ENCODE measurements at regions not wholly inside any gene's neighbourhood (a gene's known extent, or its start where the extent isn't known, plus 50 kb on each side); places are given as distances from the start of the nearest gene placed in this dataset.

DNA sequence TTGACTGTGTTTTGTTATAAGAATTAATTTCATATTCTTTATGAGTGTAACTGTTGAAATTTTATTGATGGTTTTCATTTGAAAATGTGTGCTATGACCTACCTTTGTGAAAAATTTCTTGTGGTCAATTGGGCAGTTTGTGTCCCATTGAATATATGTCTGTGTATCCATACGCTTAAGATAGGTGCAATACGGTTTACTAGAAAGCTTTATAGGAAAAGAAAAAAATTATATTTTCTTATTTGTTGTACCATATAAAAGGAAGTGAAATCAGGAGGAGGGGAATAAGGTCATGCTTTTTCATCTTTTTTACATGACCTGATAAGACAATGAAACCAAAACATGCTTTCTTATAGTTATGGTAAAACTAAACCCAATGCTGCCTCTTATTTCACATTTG, 807.7 kb downstream of the USP25 start:
- DNase-seq (ENCODE audit: low read depth) = no peak

DNA sequence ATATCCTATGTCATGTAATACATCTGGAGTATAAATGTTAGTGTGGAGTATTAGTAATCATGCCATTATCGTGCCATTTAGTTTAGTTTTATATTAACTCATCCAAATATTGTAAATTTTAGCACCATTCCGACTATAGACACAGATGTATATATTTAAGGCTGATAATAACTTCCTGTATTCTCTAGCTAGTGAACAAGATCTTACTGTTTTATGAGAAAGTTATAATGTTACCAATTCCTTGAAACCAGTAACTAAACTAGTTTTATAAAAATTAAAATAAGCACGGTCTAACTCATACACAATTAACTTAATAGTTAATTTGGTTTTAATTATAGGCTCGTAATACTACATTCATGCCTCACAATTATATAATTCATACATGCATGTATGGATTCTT, 808.6 kb downstream of the USP25 start:
- no peak for DNase-seq (ENCODE audit: low read depth)

DNA sequence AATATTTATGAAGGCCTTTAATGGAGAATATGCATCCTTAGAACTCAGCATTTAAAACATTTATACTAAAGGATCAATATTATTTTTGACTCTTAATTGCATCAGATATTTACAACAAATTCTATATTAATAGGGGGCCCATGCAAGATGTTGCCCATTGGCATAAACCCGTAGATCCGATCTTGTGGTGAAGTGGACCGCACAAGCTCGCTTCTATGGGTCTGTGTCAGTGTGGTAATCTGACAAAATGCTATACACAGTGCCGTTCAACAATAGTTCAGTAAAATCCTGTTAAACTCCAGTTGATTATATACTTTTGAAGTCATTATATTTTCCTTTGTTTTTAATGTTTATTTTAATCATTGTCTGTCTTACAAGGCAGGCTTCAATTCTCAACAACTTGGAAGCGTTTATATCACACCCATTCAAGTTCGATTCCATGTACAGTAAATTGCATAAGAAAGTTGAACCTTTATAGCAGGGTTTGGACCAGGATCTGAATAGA, 809.2 kb downstream of the USP25 start:
- DNase-seq (ENCODE audit: low read depth) = no peak

DNA sequence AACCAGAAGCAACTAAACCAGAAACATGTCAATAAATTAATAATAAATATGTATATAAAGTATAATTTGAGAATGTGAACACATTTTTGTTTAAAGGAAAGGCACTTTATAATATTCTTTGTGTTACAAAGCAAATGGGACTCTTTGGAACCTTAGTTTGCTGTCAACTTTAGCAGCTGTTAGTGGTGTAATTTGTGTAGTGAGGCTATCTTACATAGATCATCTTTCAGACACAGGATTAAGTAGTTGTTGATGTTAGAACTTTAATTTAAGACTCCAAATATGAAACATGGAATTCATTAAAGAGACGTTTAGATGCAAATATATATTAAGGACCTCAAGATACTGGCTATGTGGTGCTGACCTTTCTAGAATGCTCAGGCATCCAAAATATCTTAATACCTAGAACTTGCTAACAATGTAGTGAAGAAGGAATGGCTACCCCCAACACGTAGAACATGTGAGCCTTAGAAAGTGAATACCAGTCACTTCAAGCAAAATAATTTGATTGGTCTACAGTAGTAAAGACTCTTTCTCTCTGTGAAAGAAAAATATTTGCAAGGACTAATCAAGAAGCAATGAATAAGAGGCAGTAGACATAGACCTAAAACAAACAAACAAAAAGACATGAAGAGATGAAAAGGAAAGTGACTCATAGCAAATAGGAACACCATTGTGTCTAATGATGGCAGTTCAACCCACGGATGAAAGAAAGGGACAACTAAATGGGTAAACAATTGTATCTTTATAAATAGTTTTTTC, 811.4 kb downstream of the USP25 start:
- DNase-seq (ENCODE audit: low read depth) = no peak

DNA sequence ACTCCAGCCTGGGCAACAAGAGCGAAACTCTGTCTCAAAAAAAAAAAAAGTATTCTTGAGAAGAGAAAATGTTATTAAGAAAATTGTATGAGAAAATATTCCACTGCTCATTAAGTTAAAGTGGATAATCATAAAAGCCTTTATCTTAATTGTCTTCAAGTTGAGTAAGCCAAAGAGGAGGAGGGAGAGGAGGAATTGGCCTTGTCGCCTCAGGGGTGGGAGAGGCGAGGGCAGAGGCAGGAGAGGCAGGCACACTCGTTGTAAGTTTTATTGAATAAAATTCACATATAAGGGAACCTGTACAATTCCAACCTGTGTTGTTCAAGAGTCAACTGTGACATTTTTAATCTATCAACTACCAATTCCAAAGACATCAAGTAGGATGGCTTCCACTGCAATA, 820.3 kb downstream of the USP25 start:
- DNase-seq (ENCODE audit: low read depth) = no peak

DNA sequence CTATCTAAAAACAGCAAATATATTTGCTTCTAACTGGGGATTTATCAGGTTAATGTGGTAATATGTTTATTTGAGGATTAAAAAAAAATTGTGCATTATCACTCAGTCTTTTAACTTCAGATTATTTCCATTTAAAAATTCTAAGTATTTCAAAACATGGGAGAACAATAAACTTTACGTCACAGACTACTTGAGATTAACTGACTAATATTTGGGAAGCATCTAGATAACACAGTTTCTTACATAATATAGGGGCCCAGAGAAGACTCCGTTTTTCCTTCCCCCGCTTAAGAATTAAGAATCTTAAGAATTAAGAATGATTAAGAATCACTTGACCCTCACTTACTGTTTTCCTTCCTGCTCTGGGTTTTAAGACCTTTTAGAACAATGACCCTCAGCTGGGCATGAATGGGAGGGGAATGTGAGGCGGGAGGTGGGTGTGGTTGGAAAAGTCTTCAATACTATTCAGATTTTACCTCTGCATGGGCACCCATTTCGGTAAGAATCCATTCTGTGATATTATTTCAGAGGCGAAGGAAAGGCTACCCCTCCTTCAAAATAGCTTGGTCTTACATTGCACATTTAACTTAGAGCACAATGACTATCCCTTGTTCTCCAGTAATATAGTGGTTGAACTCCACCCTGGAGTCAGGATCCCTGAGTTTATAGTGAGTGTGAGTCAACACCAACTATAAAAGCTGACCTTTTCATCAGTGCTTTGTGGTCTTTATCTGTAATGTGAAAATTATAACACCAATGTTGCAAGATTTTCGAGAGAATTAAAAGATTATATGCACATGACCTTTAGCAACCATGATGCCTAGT, 821.3 kb downstream of the USP25 start:
- no peak for DNase-seq (ENCODE audit: low read depth)

DNA sequence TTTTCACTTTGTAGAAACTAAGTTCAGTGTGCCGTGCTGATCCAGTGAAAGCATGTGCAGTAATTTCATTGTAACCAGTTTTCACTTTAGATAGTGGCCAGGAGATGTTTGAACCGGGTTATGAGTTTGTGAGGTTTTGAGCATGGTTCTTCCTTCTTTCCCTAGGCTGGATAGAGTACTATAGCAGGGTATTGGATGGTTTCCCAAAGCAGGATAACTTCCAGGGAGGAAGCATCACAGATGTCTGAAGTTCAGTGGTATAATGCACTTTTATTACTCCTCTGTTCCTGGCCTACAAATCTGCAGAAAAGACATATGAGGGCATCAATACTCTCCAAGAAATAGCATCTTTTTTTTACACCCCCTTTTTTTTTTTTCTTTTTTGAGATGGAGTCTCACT, 823.1 kb downstream of the USP25 start:
- DNase-seq (ENCODE audit: low read depth) = no peak

DNA sequence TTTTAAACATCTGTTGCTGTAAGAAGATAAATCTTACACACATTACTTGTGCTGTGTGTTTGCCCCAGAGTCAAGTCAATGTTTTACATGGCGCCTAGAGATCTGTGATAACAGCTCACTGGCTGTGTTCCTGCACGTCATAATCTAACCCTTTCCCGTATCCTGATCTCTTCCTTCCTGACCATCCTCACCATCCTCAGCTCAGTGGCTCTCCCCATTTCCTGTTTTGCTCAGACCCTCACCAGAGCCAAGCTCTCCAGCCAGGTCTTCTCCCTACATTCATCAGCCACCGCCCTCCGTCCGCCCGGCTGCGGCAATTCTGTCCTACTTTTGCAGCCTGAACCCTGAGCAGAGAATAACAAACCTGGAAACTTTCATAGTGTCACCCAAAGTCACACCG, 824.7 kb downstream of the USP25 start:
- DNase-seq (ENCODE audit: low read depth) = no peak

DNA sequence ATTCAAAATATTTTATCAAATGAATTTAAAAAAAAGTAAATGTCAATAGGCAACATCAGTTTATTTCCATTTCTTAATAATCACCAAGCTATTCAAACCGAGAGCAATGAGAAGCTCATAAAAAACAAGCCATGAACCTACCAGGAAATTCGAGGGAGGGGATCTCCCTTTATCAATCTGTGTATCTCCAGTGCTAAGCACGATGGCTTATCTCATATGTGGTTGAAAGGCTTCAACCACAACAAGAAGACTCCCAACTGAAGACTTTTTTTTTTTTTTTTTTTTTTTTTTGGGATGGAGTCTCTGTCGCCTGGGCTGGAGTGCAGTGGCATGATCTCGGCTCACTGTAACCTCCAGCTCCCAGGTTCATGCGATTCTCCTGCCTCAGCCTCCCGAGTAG, 833.3 kb downstream of the USP25 start:
- no peak for DNase-seq (ENCODE audit: low read depth)

DNA sequence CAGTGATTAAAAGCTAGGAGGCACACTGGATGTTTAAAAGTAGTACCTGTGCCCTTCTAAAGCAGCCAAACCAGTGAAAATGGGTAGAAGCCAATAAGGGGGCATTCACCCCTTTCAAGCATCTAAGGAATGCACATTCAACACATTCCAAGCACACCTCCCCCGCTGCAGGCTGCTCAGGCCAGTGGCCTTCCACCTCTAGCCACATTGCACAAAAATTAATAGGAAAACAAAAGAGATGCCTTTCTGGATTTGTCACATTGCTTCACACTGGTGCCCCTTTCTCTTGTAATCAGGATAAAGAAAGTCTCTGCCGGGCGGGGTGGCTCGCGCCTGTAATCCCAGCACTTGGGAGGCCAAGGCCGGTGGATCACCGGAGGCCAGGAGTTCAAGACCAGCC, 834.0 kb downstream of the USP25 start:
- DNase-seq (ENCODE audit: low read depth) = peak; percentile 93

DNA sequence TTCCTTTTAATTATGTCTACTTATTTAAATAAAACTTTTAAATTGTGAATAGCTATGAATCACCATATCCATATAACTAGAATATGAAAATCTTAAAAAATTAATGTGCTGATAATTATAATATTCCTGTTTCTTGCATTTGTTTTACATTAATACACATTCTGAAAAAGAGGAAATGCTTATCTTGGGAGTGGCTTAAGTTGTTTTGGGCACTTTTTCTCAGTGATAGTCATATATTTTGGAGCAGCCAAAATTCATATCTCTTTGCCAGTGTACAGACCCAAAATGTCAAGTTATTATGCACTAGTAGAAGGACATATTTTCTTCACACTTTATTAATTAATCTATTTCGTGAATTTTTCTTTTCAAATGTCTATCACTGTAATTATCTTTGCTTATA, 838.5 kb downstream of the USP25 start:
- DNase-seq (ENCODE audit: low read depth) = no peak

DNA sequence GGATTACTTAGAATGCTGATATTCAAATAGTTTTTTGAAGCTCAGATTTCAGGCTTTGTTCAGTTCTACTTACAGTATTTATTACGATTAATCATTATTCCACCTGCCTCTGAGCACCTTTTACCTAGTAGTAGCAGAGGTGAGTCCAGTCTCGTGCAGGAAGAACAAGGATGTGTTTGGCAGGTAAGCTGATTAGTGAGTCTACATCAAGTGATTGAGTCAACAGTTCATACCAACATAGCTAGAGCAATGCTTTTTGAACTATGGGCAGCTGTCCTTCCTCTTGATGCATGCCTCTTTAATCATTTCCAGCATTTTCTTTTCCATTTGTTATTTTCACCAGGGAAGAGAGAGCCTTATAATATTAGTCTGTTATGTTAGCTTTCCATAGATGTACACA, 838.9 kb downstream of the USP25 start:
- no peak for DNase-seq (ENCODE audit: low read depth)

DNA sequence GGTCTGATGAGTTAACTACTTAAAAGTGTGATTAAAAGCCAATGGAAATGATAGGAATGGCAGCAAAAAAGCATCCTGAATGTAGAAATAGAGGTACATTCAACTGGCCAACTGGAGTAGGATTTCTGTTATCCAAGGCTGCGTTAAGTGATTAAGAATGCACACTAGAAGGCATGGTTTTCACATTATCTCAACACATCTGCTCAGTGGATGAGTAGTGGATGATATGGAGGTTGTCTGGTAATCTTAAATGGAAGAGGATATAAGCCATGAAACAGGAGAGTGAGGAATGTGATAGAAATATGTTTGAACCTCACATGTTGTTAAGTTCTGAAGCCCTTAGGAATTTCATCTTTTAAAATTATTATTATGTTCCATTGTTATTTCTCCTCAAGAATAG, 839.9 kb downstream of the USP25 start:
- DNase-seq (ENCODE audit: low read depth) = no peak

DNA sequence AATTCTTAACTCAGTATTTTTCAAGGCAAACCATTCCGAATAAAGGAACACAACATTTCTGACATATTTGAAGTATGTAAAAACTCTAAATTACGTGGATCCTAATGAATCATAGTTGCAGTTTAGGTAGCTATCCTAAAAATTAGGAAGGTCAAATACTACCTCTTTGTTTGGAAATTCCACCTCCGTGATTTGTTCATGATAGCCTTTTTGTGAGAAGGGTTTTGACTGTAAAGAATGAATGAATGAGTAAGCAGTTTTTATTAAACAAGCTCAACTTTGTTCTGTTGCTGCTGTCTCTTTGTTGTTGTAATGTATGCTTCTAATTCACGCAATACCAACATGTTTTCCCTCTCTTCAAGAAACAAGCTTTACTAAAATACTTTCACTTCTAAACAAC, 840.4 kb downstream of the USP25 start:
- DNase-seq (ENCODE audit: low read depth) = no peak

DNA sequence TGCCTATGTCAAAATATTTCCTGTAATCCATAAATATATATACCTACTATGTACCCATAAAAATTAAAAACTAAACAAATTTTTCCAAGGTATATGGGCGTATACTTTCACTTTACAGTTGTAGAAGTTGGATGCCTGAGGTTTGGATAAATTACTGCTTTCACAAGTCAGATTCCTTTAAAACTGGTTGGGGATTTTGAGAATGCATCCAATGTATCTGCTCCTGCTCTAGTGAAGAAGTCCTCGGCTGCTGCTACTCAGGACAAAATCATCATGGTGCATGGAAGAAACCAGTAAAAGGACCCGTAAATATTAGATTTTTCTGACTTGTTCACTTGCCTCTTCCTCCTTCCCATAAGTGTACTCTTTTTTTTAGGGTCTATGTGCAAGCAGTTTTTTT, 841.1 kb downstream of the USP25 start:
- no peak for DNase-seq (ENCODE audit: low read depth)

DNA sequence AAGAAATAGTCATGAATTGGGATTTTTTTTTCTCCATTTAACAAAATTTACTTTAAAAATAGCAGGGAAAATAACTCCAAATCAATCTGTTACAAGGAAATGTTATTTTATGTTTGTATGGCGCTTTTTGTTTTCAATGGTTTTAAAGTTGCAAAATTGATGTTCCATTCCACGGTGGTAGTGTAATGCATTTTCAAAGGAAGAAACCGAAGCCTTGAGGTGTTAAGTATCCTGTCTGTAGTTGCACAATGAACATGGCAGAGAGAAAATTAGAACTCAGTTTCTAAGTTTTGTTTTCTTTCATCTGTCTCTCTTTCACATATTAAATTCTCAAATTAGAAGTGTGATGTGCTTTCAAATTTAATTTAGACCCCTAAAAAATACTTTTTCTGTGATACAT, 841.8 kb downstream of the USP25 start:
- no peak for DNase-seq (ENCODE audit: low read depth)

DNA sequence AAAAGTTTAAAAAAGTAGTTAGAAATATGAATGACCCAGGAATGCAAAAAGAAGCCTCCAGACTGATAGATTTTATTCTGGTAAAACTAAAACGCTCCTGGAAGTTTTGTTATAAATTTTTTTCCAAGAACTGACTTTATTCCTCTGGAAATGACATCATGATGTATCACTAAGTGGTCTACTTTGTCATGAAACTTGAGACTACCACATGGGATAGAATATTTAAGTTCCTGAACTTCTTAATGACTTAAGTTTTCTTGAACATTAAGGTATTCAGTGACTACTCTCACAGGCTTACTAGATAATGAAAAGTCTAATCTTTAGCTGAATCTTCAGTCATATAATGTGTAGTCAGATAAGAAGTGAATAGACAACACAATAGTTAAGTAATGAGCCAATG, 842.2 kb downstream of the USP25 start:
- DNase-seq (ENCODE audit: low read depth) = no peak

DNA sequence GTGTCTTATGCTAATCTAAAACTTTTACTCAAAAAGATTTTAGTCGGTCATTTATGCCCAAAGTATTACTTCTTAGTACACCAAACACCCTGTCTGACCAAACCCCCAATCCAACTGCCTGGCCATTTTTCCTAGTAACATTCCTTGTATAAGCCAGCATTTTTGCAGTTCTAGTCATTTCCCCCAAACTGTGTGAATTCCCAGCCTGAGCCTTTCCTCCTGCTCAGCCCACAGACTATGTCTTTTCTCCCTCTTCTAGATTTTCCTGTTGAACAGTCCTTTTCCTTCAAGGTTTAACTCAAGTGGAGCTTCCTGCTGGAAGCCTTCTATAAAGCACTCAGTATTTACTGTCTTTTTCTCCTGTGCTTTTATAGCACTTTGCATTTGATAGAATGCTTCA, 843.8 kb downstream of the USP25 start:
- peak; percentile 46 for DNase-seq (ENCODE audit: low read depth)

DNA sequence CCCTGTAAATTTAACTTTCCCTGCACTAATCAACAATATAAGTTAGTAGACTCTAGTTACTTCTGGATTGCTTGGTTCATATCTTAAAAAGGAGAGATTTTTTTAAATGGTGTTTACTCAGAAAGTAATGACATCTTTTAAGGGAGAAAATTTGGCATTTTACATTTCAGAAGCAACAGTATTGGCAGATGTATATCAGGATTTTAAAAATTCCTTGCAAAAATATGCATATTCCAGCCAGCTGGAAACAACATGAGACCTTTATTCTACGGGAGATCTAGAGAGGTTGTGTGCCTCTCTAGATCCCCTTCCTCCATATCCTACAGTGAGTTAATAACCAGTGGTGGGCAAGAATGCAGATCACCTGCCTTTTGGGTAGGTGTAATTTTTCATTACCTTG, 848.2 kb downstream of the USP25 start:
- DNase-seq (ENCODE audit: low read depth) = no peak

DNA sequence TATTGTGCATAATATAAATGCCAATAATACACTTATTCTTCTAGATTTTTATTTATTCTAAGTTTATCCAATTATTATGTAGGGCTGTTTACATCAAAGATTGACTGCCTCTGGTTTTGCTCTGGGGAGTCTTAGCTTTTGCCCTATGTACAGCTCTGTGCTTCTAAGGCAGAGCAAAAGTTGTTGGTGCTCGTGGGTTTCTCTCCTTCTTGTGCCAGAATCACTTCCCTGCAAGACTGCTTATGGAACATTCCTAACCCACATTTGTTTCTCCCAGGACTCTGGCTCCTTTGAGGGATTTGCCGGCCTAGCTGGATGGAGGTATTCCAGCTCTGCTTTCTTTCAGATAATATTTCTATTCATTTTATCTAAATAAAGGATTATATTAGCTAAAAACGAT, 849.1 kb downstream of the USP25 start:
- no peak for DNase-seq (ENCODE audit: low read depth)

DNA sequence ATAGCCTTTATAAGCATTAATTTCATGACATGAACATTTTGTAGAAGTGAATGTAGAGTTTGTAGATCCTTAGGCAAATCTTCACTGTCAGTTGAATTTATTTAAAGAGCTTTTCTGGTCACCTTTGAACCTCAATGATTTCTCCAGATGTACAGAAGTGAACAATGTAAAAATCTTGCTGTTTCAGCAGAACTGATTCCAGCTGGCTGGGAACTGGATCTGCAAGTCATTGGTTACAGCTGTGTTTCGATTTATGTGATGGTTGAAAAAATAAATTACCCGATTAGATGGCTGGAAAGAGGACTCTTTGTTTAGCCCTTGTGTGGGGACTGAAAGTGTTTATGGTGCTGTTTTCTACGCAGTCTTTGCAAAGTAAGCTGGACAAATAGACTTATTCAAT, 849.8 kb downstream of the USP25 start:
- DNase-seq (ENCODE audit: low read depth) = no peak

DNA sequence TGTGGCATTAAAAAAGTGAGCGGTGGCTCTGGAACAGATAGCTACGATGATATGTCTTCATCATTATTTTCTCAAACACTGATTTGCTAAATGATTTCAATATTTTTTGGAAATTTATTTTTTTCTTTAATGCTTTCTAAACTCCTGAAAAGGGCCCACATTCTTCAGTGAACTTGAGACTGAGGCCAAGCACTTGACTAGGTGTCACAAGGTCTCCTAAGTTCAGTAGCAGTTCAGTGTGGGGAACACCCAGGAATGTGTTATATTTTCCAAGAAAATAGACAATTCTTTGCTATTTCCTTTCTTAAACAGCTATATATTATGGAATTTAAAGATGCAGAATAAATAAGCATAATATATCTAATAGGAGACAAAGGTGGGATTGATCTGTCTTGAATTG, 850.9 kb downstream of the USP25 start:
- DNase-seq (ENCODE audit: low read depth) = no peak

DNA sequence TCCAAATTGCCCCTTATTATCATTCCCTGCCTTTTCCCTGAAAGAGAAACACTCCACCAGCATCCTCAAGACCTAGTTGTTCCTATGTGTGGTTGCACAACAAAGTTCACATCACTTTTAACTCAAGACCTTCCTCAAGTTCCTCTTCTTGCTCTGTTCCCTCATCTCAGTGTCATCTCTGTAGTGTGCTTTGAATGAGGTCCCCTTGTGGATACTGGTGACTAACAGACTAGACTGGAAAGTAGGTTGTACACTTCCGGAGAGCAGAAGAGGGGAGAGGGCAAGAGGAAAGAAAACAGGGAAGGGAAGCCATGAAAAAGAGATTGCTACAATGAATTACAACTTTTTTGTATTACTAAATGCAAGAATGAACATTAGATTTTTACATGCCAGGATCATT, 853.8 kb downstream of the USP25 start:
- DNase-seq (ENCODE audit: low read depth) = no peak

Data from renal cortical epithelial cell (primary cell).